ENCODE measurements at regions not wholly inside any gene's neighbourhood (a gene's known extent, or its start where the extent isn't known, plus 50 kb on each side); places are given as distances from the start of the nearest gene placed in this dataset.

- TF ChIP-seq CTCF (conservative IDR thresholded peaks at IDR 0.05 in 1 of 2, IDR thresholded peaks at IDR 0.05 in 1 of 2; ENCODE audit: extremely low read depth in 1 of 2, insufficient read depth in 1 of 2, low read depth in 1 of 2, low read length in 2 of 2) (no peak), EZH2 (IDR thresholded peaks at IDR 0.05; ENCODE audit: borderline replicate concordance, low read length) (no peak)
Observed at GRCh38 chr1:215399787-215400186, 167.3 kb upstream of the KCTD3 start.
